Calu3 (cell line): ENCODE measurements at regions not wholly inside any gene's neighbourhood (a gene's known extent, or its start where the extent isn't known, plus 50 kb on each side); places are given as distances from the start of the nearest gene placed in this dataset.

Experiments
- BruUV-seq: library from RNA; stranded (reverse); fragments of 400-500 nt; replicated peaks from 2 replicates; lab custom pipeline; 2021; lab: Mats Ljungman, UMichigan
- CTCF ChIA-PET: fragments of 300-600 bp; sonication (Branson Sonifier 250); formaldehyde crosslinking; loops from one replicate; lab custom pipeline; 2022; ENCODE audit warnings: antibody characterized with exemption; lab: Charles Lee
- DNase-seq: peaks from one replicate; pipeline ENCODE4 v3.0.0; 2022
- H3K27ac Mint-ChIP-seq: one replicate; pipeline ENCODE4 v1.8.0; 2022; ENCODE audit warnings: mixed read lengths; ENCODE audit not compliant: unreplicated experiment
- H3K27me3 Mint-ChIP-seq: one replicate; pipeline ENCODE4 v1.8.0; 2022; ENCODE audit warnings: mixed read lengths; ENCODE audit not compliant: unreplicated experiment
- H3K36me3 Mint-ChIP-seq: one replicate; pipeline ENCODE4 v1.8.0; 2022; ENCODE audit warnings: mild to moderate bottlenecking, moderate library complexity, mixed read lengths; ENCODE audit not compliant: insufficient read depth, unreplicated experiment
- H3K4me1 Mint-ChIP-seq: one replicate; pipeline ENCODE4 v1.8.0; 2022; ENCODE audit warnings: mild to moderate bottlenecking, low read depth, mixed read lengths; ENCODE audit not compliant: unreplicated experiment
- H3K4me3 Mint-ChIP-seq: one replicate; pipeline ENCODE4 v1.8.0; 2022; ENCODE audit warnings: mild to moderate bottlenecking, low read depth, moderate library complexity, mixed read lengths; ENCODE audit not compliant: unreplicated experiment
- H3K9me3 Mint-ChIP-seq: one replicate; pipeline ENCODE4 v1.8.0; 2022; ENCODE audit warnings: low read depth, mixed read lengths; ENCODE audit not compliant: unreplicated experiment
- CTCF ChIP-seq: fragments of 200-600 bp; IDR thresholded peaks from one replicate; pipeline ENCODE4 v1.8.0; 2022; ENCODE audit warnings: antibody characterized with exemption; ENCODE audit not compliant: unreplicated experiment
- intact Hi-C: fragments of 100-400 bp; cut with micrococcal nuclease; formaldehyde crosslinking; loops from one replicate; pipeline ENCODE4 v1.10.0; 2022; ENCODE audit not compliant: unreplicated experiment

DNA sequence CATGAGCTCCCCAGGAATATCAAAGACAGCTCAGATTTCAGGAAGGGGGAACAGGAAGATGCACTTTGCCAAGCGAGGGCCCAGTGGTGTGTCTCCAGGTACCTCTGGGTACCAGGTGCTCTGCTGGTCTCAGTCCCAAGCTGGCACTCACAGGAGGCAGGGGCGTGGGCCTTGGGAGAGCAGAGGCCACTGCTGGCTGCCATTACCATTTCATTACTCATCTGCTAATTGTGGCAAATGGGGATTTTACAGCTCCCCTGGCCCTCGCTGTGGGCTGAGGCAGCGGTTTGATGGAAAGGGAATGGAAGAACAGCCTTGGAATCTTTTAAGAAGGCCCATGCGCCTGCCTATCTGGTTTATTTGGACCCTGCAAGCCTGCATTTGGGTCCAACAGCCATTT, 192.0 kb upstream of the NAV2 start:
- no peak for TF ChIP-seq CTCF
- H3K36me3 Mint-ChIP-seq, result no peaks in the 10 kb centered on the region
- no peaks in the 10 kb centered on the region for H3K9me3 Mint-ChIP-seq
- no peak overlapping the region for H3K27ac Mint-ChIP-seq
- H3K27me3 Mint-ChIP-seq, result peaks cover 82% of the 10 kb centered on the region
- CTCF ChIA-PET, result no interaction called here
- no peak for DNase-seq
- intact Hi-C loops, result no loop called here
- no peak overlapping the region for H3K4me3 Mint-ChIP-seq
- no peaks in the 10 kb centered on the region for H3K4me1 Mint-ChIP-seq
- BruUV-seq, result no TSS peak

DNA sequence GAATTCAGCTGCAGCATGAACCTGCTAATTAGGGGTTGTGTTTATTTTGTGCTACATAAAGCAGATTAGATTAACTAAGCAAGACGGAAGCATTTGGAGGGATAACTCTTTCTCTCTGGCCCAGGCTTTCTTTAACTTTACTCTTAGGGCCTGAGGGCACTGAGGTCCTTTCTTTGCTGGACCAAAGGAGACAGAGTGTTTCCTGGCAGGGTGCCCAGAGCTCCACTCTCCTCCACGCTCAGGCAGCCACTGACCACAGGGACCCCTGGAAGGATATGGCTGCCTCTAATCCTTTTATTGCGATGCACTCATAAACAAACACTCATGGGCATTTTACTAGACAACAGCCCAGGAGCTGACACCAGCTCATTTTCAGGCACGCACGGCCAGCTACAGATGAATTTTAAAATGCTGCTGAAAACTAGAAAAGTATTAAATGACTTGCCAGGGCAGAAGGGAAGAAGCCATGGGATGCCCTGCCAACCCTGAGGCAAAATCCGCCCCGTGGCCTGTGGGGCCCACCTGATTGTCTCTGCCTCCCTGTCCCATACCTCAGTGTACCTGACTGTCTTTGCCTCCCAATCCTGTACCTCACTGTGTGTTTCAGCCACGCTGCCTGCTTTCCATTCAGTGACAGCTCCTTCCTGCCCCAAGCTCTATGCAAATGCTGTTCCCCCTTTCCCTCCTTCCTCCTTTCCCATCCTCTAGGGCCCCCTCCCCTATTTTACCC, 192.6 kb upstream of the NAV2 start:
- CTCF ChIA-PET, result interaction anchor here (0.9 kb wide), 1 partner anchor 150 kb away, joined by 3 read pairs; no protein-coding TSS in a partner anchor
- Mint-ChIP-seq H3K4me3 (no peak overlapping the region), H3K4me1 (no peaks in the 10 kb centered on the region), H3K27ac (no peak overlapping the region), H3K9me3 (no peaks in the 10 kb centered on the region), H3K27me3 (peaks cover 82% of the 10 kb centered on the region), H3K36me3 (no peaks in the 10 kb centered on the region)
- intact Hi-C loops, result no loop called here
- no TSS peak for BruUV-seq
- no peak for TF ChIP-seq CTCF
- DNase-seq, result no peak

DNA sequence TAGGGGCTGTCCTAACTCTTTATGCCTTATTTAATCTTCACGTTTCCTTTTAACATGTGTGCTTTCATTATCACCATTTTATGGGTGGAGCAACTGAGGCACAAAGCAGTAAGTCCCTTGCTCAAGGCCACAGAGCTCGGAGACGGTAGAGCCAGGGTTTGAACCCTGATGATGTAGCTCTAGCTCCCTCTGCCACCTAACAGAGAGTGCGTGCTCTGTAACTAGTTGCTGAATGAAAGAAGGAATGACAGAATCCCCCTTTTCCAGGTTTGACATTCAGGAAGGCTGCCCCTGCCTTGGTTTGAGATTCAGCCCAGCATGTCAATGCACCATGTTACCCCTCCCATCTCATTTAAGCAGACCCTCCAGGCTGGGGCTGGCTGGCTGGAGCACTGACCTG, 193.3 kb upstream of the NAV2 start:
- Mint-ChIP-seq H3K27ac (no peak overlapping the region), H3K9me3 (no peaks in the 10 kb centered on the region), H3K4me1 (no peaks in the 10 kb centered on the region), H3K27me3 (peaks cover 82% of the 10 kb centered on the region), H3K4me3 (no peak overlapping the region), H3K36me3 (no peaks in the 10 kb centered on the region)
- intact Hi-C loops, result no loop called here
- no TSS peak for BruUV-seq
- CTCF ChIA-PET, result interaction anchor here (0.9 to 1.7 kb wide), 2 partner anchors 149 to 193 kb away, joined by 3 to 4 read pairs; no protein-coding TSS in a partner anchor
- no peak for DNase-seq
- no peak for TF ChIP-seq CTCF

- no peaks in the 10 kb centered on the region for H3K9me3 Mint-ChIP-seq
- peaks cover 96% of the 10 kb centered on the region for H3K27me3 Mint-ChIP-seq
- CTCF ChIA-PET, result interaction anchor here (0.7 kb wide), 1 partner anchor 176 kb away, joined by 3 read pairs; no protein-coding TSS in a partner anchor
- peaks cover 5% of the 10 kb centered on the region for H3K4me1 Mint-ChIP-seq
- no TSS peak for BruUV-seq
- no peak overlapping the region for H3K4me3 Mint-ChIP-seq
- no peaks in the 10 kb centered on the region for H3K36me3 Mint-ChIP-seq
- no peak for TF ChIP-seq CTCF
- no peak overlapping the region for H3K27ac Mint-ChIP-seq
- intact Hi-C loops, result no loop called here
- DNase-seq, result no peak
These were observed 199.4 kb upstream of the NAV2 start for GRCh38 chr11:19513253-19513652.
